BE2C (cell line): ENCODE measurements at regions not wholly inside any gene's neighbourhood (a gene's known extent, or its start where the extent isn't known, plus 50 kb on each side); places are given as distances from the start of the nearest gene placed in this dataset.
"Not testable (repeated sequence)": the region's sequence is repeated elsewhere in the genome, so short reads cannot be mapped to it uniquely, and the experiment has no call there.

Experiments
- DNase-seq: peaks from one replicate; pipeline ENCODE4 v3.0.0-alpha.2; 2020
- H3K27me3 ChIP-seq: fragments of 250-450 bp; sonication (Bioruptor Pico); 2 replicates; pipeline ENCODE4 v1.5.1; 2020; ENCODE audit warnings: mild to moderate bottlenecking
- H3K36me3 ChIP-seq: fragments of 250-450 bp; sonication (Bioruptor Pico); 2 replicates; pipeline ENCODE4 v1.5.1; 2020; ENCODE audit warnings: mild to moderate bottlenecking
- H3K4me1 ChIP-seq: fragments of 250-450 bp; sonication (Bioruptor Pico); 2 replicates; pipeline ENCODE4 v1.5.1; 2020
- H3K4me3 ChIP-seq: 2 replicates; pipeline ENCODE4 v1.5.1; 2011; ENCODE audit warnings: low read depth, low read length
- H3K9me3 ChIP-seq: fragments of 250-450 bp; sonication (Bioruptor Pico); 2 replicates; pipeline ENCODE4 v1.5.1; 2020
- TF ChIP-seq, protein P1 (sequence below): IDR thresholded peaks from 2 replicates; pipeline ENCODE4 v1.5.1; 2012; ENCODE audit warnings: mild to moderate bottlenecking, low read depth, low read length

DNA sequence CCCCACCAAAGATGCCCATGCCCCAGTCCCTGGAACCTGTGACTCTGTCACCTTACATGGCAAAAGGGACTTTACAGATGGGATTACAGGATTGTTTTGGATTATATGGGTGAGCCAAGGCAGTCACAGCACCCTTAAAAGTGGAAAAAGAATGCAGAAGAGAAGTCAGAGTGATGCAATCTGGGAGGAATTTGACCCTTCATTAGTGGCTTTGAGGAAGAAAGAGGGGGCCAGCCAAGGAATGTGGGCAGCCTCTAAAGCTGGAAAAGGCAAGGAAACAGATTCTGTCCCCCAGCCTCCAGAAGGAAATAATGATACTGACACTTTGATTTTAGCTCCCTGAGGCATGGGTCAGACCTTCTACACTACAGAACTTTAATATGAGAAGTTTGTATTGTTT lies 257.3 kb upstream of the ISX start:
- no peak overlapping the region for H3K4me3 ChIP-seq
- no peaks in the 10 kb centered on the region for H3K36me3 ChIP-seq
- no peaks in the 10 kb centered on the region for H3K4me1 ChIP-seq
- TF ChIP-seq, protein P1, sequence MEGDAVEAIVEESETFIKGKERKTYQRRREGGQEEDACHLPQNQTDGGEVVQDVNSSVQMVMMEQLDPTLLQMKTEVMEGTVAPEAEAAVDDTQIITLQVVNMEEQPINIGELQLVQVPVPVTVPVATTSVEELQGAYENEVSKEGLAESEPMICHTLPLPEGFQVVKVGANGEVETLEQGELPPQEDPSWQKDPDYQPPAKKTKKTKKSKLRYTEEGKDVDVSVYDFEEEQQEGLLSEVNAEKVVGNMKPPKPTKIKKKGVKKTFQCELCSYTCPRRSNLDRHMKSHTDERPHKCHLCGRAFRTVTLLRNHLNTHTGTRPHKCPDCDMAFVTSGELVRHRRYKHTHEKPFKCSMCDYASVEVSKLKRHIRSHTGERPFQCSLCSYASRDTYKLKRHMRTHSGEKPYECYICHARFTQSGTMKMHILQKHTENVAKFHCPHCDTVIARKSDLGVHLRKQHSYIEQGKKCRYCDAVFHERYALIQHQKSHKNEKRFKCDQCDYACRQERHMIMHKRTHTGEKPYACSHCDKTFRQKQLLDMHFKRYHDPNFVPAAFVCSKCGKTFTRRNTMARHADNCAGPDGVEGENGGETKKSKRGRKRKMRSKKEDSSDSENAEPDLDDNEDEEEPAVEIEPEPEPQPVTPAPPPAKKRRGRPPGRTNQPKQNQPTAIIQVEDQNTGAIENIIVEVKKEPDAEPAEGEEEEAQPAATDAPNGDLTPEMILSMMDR = no peak
- no peaks in the 10 kb centered on the region for H3K27me3 ChIP-seq
- DNase-seq = no peak
- no peaks in the 10 kb centered on the region; the same call in 1 of the 2 replicates for H3K9me3 ChIP-seq

DNA sequence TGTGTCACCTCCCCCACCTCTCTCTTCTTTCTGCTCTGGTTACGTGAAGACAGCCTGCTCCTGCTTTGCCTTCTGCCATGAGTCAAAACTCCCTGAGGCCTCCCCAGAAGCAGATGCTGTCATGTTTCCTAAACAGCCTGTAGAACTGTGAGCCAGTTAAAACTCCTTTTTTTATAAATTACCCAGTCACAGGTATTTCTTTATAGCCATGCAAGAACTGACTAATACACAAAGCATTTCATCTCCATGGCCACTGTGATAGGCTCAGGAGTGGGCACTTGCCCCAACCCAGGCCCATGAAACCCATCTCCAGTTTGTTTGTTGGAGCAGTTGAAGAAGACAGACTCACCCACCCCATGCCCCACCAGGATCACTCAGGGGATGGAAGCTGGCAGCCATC lies 253.3 kb upstream of the ISX start:
- DNase-seq = no peak
- H3K4me3 ChIP-seq = no peak overlapping the region
- H3K36me3 ChIP-seq = no peaks in the 10 kb centered on the region
- TF ChIP-seq, protein P1 = no peak
- peaks cover 2% of the 10 kb centered on the region; the same call in 1 of the 2 replicates for H3K9me3 ChIP-seq
- no peaks in the 10 kb centered on the region for H3K27me3 ChIP-seq
- H3K4me1 ChIP-seq = no peaks in the 10 kb centered on the region

DNA sequence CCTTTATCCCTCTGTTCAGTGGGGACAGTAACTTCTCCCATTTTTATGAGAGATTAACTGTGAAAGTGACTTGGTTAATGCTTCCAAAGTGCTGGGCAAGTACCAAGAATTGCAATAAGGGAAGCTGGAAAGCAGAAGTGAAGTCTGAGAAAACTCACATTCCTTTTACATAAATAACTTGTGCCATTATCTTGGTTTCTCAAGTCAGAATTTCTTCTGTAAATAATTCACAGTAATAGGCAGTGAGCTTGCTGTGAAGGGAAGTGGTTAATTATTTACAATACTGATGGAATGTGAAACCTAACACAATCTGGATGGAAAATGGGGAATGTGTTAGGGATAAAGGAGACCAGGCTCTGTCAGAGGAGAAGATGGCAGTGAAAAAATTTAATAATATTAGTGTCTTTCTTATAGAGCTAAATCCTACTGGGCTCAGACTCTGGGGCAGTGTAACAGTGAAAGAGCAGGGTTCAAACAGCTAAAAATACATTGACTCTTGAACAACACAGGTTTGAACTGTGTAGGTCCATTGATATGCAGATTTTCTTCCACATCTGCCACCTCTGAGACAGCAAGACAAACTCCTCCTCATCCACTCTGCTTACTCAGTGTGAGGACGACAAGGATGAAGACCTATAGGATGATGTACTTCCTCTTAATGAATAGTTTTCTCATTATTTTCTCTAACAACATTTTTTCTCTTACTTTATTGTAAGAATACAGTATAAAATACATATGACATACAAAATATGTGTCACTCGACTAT lies 251.5 kb upstream of the ISX start:
- Histone ChIP-seq H3K4me3 (no peak overlapping the region), H3K9me3 (0 out of 2 replicates have a peak, but pooled peaks cover 2% of the 10 kb centered on the region), H3K27me3 (no peaks in the 10 kb centered on the region), H3K36me3 (no peaks in the 10 kb centered on the region), H3K4me1 (no peaks in the 10 kb centered on the region)
- DNase-seq = no peak
- TF ChIP-seq, protein P1 = no peak

DNA sequence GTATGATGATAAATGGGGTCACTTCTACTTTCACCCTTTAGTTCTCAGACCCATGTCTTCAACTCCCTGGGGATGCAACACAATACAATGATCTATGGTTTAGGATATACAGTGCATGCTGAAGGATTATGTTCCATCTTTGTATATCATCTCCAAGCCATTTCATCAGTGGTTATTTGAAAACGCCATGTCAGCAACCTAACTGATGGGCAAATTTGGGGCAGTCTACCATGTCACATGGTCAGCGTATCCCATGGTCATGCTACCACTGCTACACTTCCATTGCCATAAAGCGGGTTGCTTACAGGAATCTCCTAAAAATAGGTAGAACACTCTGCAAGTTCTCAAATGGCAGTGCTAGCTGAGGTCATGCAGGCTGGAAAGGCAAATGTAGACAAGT lies 236.5 kb upstream of the ISX start:
- H3K4me1 ChIP-seq = no peaks in the 10 kb centered on the region
- no peak overlapping the region for H3K4me3 ChIP-seq
- no peaks in the 10 kb centered on the region for H3K36me3 ChIP-seq
- H3K27me3 ChIP-seq = no peaks in the 10 kb centered on the region
- H3K9me3 ChIP-seq = no peaks in the 10 kb centered on the region
- TF ChIP-seq, protein P1 = no peak
- no peak for DNase-seq

DNA sequence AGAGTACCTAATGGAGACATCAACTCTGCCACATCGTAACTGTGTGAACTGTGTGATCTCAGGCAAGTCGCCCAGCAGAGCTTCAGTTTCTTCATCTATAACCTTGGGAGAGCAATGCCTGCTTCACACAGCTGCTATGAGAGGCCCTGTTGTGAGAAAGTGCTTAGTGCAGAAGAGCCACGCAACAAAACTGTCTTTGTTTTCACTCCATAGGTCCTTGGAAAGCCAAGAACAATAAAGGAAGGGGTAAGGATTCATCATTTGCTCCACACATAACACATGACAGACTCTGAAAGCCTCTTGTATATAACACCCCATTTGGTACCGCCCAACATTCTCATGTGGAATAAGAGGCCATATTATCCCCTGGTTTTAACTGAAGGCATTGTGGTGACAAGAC lies 231.9 kb upstream of the ISX start:
- H3K36me3 ChIP-seq = no peaks in the 10 kb centered on the region
- no peak overlapping the region for H3K4me3 ChIP-seq
- H3K9me3 ChIP-seq = no peaks in the 10 kb centered on the region
- no peak for DNase-seq
- H3K27me3 ChIP-seq = no peaks in the 10 kb centered on the region
- TF ChIP-seq, protein P1 = no peak
- H3K4me1 ChIP-seq = no peaks in the 10 kb centered on the region

DNA sequence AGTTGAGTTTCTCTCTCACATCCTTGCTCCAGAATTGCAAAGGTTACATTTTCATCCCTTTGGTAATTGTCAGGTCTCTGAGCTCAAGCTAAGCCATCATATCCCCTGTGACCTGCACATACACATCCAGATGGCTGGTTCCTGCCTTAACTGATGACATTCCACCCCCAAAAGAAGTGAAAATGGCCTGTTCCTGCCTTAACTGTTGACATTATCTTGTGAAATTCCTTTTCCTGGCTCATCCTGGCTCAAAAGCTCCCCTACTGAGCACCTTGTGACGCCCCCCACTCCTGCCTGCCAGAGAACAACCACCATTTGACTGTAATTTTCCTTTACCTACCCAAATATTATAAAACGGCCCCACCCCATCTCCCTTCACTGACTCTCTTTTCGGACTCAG lies 231.4 kb upstream of the ISX start:
- not testable (repeated sequence) for H3K4me1 ChIP-seq, H3K27me3 ChIP-seq, DNase-seq, H3K9me3 ChIP-seq, H3K36me3 ChIP-seq, H3K4me3 ChIP-seq
